IgD-negative memory B cell (primary cell): ENCODE measurements at regions not wholly inside any gene's neighbourhood (a gene's known extent, or its start where the extent isn't known, plus 50 kb on each side); places are given as distances from the start of the nearest gene placed in this dataset.

Source experiments
- H3K27ac Mint-ChIP-seq, 3 donors: one replicate each; pipeline ENCODE4 v1.8.0; 2020 to 2022; ENCODE audit warnings: mild to moderate bottlenecking in 3 of 3, mixed read lengths in 3 of 3, moderate library complexity in 1 of 3
- H3K27me3 Mint-ChIP-seq: one replicate; pipeline ENCODE4 v1.8.0; 2021; ENCODE audit warnings: mixed read lengths
- H3K36me3 Mint-ChIP-seq: one replicate; pipeline ENCODE4 v1.8.0; 2020; ENCODE audit warnings: mild to moderate bottlenecking, mixed read lengths
- H3K4me1 Mint-ChIP-seq, 3 donors: one replicate each; pipeline ENCODE4 v1.8.0; 2020 to 2022; ENCODE audit warnings: mixed read lengths in 3 of 3, mild to moderate bottlenecking in 1 of 3
- H3K4me3 Mint-ChIP-seq, 4 donors: one replicate each; pipeline ENCODE4 v1.8.0; 2020 to 2022; ENCODE audit warnings: mild to moderate bottlenecking in 4 of 4, mixed read lengths in 4 of 4, moderate library complexity in 3 of 4
- H3K9me3 Mint-ChIP-seq, 3 donors: one replicate each; pipeline ENCODE4 v1.8.0; 2020 to 2021; ENCODE audit warnings: mixed read lengths in 3 of 3, mild to moderate bottlenecking in 1 of 3

- Mint-ChIP-seq H3K27ac (no peak overlapping the region), H3K9me3 (peaks cover 0 to 14% (median 6%) of the 10 kb centered on the region in 3 donors), H3K4me3 (no peak overlapping the region)
Measured at GRCh38 chr10:107880185-107880584, 715.7 kb upstream of the SORCS1 start.

GRCh38 chr10:107873007-107873406 is 708.5 kb upstream of the SORCS1 start:
- no peaks in the 10 kb centered on the region for H3K36me3 Mint-ChIP-seq
- H3K4me3 Mint-ChIP-seq: no peak overlapping the region
- peaks cover 0 to 3% (median 0%) of the 10 kb centered on the region in 3 donors for H3K9me3 Mint-ChIP-seq
- no peak overlapping the region for H3K27ac Mint-ChIP-seq
- H3K27me3 Mint-ChIP-seq: no peaks in the 10 kb centered on the region
- no peaks in the 10 kb centered on the region for H3K4me1 Mint-ChIP-seq

More at GRCh38 chr10:107880185-107880584, 715.7 kb upstream of the SORCS1 start:
- Mint-ChIP-seq H3K4me1 (no peaks in the 10 kb centered on the region), H3K27me3 (no peaks in the 10 kb centered on the region), H3K36me3 (no peaks in the 10 kb centered on the region)

- no peaks in the 10 kb centered on the region for H3K9me3 Mint-ChIP-seq
- H3K4me1 Mint-ChIP-seq: no peaks in the 10 kb centered on the region
- no peaks in the 10 kb centered on the region for H3K36me3 Mint-ChIP-seq
- no peak overlapping the region for H3K4me3 Mint-ChIP-seq
- no peaks in the 10 kb centered on the region for H3K27me3 Mint-ChIP-seq
- no peak overlapping the region for H3K27ac Mint-ChIP-seq
Measured at GRCh38 chr10:107865691-107866090, 701.2 kb upstream of the SORCS1 start.

- Mint-ChIP-seq H3K27ac (no peak overlapping the region), H3K27me3 (no peaks in the 10 kb centered on the region), H3K36me3 (no peaks in the 10 kb centered on the region), H3K4me3 (no peak overlapping the region), H3K4me1 (peaks cover 0 to 5% (median 0%) of the 10 kb centered on the region in 3 donors), H3K9me3 (no peaks in the 10 kb centered on the region)
Measured at GRCh38 chr10:107859065-107859464, 694.6 kb upstream of the SORCS1 start.

GRCh38 chr10:107856047-107856315 is 691.5 kb upstream of the SORCS1 start:
- Mint-ChIP-seq H3K27ac (no peak overlapping the region), H3K9me3 (peaks cover 0 to 7% (median 4%) of the 10 kb centered on the region in 3 donors), H3K4me1 (peaks cover 0 to 5% (median 0%) of the 10 kb centered on the region in 3 donors), H3K36me3 (no peaks in the 10 kb centered on the region), H3K4me3 (no peak overlapping the region), H3K27me3 (no peaks in the 10 kb centered on the region)

- no peak overlapping the region for H3K27ac Mint-ChIP-seq
- no peaks in the 10 kb centered on the region for H3K27me3 Mint-ChIP-seq
- no peaks in the 10 kb centered on the region for H3K36me3 Mint-ChIP-seq
- H3K4me3 Mint-ChIP-seq: no peak overlapping the region
- peaks cover 0 to 5% (median 0%) of the 10 kb centered on the region in 3 donors for H3K4me1 Mint-ChIP-seq
- H3K9me3 Mint-ChIP-seq: peaks cover 0 to 13% (median 6%) of the 10 kb centered on the region in 3 donors
Measured at GRCh38 chr10:107855301-107856046, 691.0 kb upstream of the SORCS1 start.

GRCh38 chr10:107848726-107849360 is 684.3 kb upstream of the SORCS1 start:
- no peak overlapping the region for H3K4me3 Mint-ChIP-seq
- no peak overlapping the region for H3K27ac Mint-ChIP-seq
- H3K27me3 Mint-ChIP-seq: no peaks in the 10 kb centered on the region
- H3K4me1 Mint-ChIP-seq: peaks cover 3 to 11% (median 6%) of the 10 kb centered on the region in 3 donors
- peaks cover 0 to 19% (median 8%) of the 10 kb centered on the region in 3 donors for H3K9me3 Mint-ChIP-seq
- H3K36me3 Mint-ChIP-seq: no peaks in the 10 kb centered on the region

- H3K27me3 Mint-ChIP-seq: no peaks in the 10 kb centered on the region
- peak overlapping the region in 1 of 3 donors; percentile 47 for H3K27ac Mint-ChIP-seq
- H3K36me3 Mint-ChIP-seq: no peaks in the 10 kb centered on the region
- H3K4me3 Mint-ChIP-seq: peak overlapping the region in 3 of 4 donors; percentile 5 to 87 (median 77)
- H3K4me1 Mint-ChIP-seq: peaks cover 3 to 11% (median 6%) of the 10 kb centered on the region in 3 donors
- peaks cover 0 to 19% (median 10%) of the 10 kb centered on the region in 3 donors for H3K9me3 Mint-ChIP-seq
Measured at GRCh38 chr10:107847620-107848019, 683.1 kb upstream of the SORCS1 start.

GRCh38 chr10:107834706-107835105 is 670.2 kb upstream of the SORCS1 start:
- no peaks in the 10 kb centered on the region for H3K4me1 Mint-ChIP-seq
- no peaks in the 10 kb centered on the region for H3K27me3 Mint-ChIP-seq
- H3K36me3 Mint-ChIP-seq: no peaks in the 10 kb centered on the region
- H3K27ac Mint-ChIP-seq: no peak overlapping the region
- H3K9me3 Mint-ChIP-seq: peaks cover 2 to 3% (median 3%) of the 10 kb centered on the region in 3 donors
- no peak overlapping the region for H3K4me3 Mint-ChIP-seq

GRCh38 chr10:107831772-107832171 is 667.3 kb upstream of the SORCS1 start:
- H3K4me3 Mint-ChIP-seq: no peak overlapping the region
- no peak overlapping the region for H3K27ac Mint-ChIP-seq
- H3K27me3 Mint-ChIP-seq: no peaks in the 10 kb centered on the region

GRCh38 chr10:107829161-107829560 is 664.7 kb upstream of the SORCS1 start:
- H3K9me3 Mint-ChIP-seq: peaks cover 0 to 5% (median 0%) of the 10 kb centered on the region in 3 donors
- H3K27me3 Mint-ChIP-seq: no peaks in the 10 kb centered on the region
- no peaks in the 10 kb centered on the region for H3K36me3 Mint-ChIP-seq
- H3K27ac Mint-ChIP-seq: no peak overlapping the region
- H3K4me1 Mint-ChIP-seq: no peaks in the 10 kb centered on the region
- no peak overlapping the region for H3K4me3 Mint-ChIP-seq

More at GRCh38 chr10:107831772-107832171, 667.3 kb upstream of the SORCS1 start:
- no peaks in the 10 kb centered on the region for H3K36me3 Mint-ChIP-seq
- H3K9me3 Mint-ChIP-seq: peaks cover 0 to 3% (median 3%) of the 10 kb centered on the region in 3 donors
- no peaks in the 10 kb centered on the region for H3K4me1 Mint-ChIP-seq

GRCh38 chr10:107826171-107826570 is 661.7 kb upstream of the SORCS1 start:
- H3K27ac Mint-ChIP-seq: no peak overlapping the region
- no peaks in the 10 kb centered on the region for H3K36me3 Mint-ChIP-seq
- H3K9me3 Mint-ChIP-seq: peaks cover 0 to 5% (median 0%) of the 10 kb centered on the region in 3 donors
- no peaks in the 10 kb centered on the region for H3K27me3 Mint-ChIP-seq
- H3K4me1 Mint-ChIP-seq: no peaks in the 10 kb centered on the region
- H3K4me3 Mint-ChIP-seq: no peak overlapping the region

- Mint-ChIP-seq H3K9me3 (no peaks in the 10 kb centered on the region), H3K4me1 (no peaks in the 10 kb centered on the region), H3K27me3 (no peaks in the 10 kb centered on the region), H3K27ac (peak overlapping the region in 1 of 3 donors; percentile 14), H3K4me3 (no peak overlapping the region), H3K36me3 (no peaks in the 10 kb centered on the region)
Measured at GRCh38 chr10:107814865-107815487, 650.5 kb upstream of the SORCS1 start.

- Mint-ChIP-seq H3K4me3 (no peak overlapping the region), H3K4me1 (no peaks in the 10 kb centered on the region), H3K36me3 (no peaks in the 10 kb centered on the region), H3K9me3 (no peaks in the 10 kb centered on the region), H3K27ac (no peak overlapping the region), H3K27me3 (no peaks in the 10 kb centered on the region)
Measured at GRCh38 chr10:107813451-107814162, 649.1 kb upstream of the SORCS1 start.

- Mint-ChIP-seq H3K9me3 (peaks cover 0 to 1% (median 0%) of the 10 kb centered on the region in 3 donors), H3K27ac (no peak overlapping the region), H3K4me3 (no peak overlapping the region), H3K27me3 (no peaks in the 10 kb centered on the region), H3K4me1 (no peaks in the 10 kb centered on the region), H3K36me3 (no peaks in the 10 kb centered on the region)
Measured at GRCh38 chr10:107809889-107810288, 645.4 kb upstream of the SORCS1 start.
